ENCODE measurements at regions not wholly inside any gene's neighbourhood (a gene's known extent, or its start where the extent isn't known, plus 50 kb on each side); places are given as distances from the start of the nearest gene placed in this dataset.

DNA sequence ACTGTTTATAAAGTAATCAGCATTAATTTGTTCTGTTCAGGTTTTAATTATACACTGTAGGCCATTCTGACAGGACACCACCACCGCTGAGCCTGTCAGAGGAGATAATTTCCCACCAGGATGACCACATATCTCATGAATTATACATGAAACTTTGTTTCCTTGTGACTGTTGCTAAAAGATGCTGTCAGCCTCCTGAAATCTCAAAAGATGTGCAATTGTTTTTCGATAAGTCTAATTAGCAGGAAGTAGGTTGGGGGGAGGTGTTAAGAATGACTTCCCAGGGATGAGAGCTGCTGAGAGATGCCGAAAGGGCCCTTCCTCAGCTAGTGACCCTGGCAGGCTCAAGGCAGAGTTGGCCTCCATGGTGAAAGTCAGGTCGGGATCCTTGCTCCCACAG, 485.4 kb downstream of the SOX6 start:
- no peaks in the 10 kb centered on the region for H4K20me1 ChIP-seq (ENCODE audit: insufficient read depth)
- no peak for TF ChIP-seq CEBPB (IDR thresholded peaks at IDR 0.05; ENCODE audit: low read depth)
- no peak for TF ChIP-seq EGR1 (IDR thresholded peaks at IDR 0.05; ENCODE audit: low read depth)
- TF ChIP-seq YY1 (IDR thresholded peaks at IDR 0.05; ENCODE audit: extremely low read depth, insufficient replicate concordance, low read depth, low read length): no peak
- TF ChIP-seq SIN3A (IDR thresholded peaks at IDR 0.05; ENCODE audit: low read depth): no peak
- TF ChIP-seq POLR2A (IDR thresholded peaks at IDR 0.05; ENCODE audit: borderline replicate concordance, extremely low read depth, insufficient read depth, insufficient read length): no peak
- TF ChIP-seq EZH2phosphoT487 (IDR thresholded peaks at IDR 0.05; ENCODE audit: borderline replicate concordance): no peak
- TF ChIP-seq, protein P1, sequence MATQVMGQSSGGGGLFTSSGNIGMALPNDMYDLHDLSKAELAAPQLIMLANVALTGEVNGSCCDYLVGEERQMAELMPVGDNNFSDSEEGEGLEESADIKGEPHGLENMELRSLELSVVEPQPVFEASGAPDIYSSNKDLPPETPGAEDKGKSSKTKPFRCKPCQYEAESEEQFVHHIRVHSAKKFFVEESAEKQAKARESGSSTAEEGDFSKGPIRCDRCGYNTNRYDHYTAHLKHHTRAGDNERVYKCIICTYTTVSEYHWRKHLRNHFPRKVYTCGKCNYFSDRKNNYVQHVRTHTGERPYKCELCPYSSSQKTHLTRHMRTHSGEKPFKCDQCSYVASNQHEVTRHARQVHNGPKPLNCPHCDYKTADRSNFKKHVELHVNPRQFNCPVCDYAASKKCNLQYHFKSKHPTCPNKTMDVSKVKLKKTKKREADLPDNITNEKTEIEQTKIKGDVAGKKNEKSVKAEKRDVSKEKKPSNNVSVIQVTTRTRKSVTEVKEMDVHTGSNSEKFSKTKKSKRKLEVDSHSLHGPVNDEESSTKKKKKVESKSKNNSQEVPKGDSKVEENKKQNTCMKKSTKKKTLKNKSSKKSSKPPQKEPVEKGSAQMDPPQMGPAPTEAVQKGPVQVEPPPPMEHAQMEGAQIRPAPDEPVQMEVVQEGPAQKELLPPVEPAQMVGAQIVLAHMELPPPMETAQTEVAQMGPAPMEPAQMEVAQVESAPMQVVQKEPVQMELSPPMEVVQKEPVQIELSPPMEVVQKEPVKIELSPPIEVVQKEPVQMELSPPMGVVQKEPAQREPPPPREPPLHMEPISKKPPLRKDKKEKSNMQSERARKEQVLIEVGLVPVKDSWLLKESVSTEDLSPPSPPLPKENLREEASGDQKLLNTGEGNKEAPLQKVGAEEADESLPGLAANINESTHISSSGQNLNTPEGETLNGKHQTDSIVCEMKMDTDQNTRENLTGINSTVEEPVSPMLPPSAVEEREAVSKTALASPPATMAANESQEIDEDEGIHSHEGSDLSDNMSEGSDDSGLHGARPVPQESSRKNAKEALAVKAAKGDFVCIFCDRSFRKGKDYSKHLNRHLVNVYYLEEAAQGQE (IDR thresholded peaks at IDR 0.05; ENCODE audit: low read depth): no peak
- no peak for TF ChIP-seq TCF7L2 (IDR thresholded peaks at IDR 0.05; ENCODE audit: borderline replicate concordance, extremely low read depth, insufficient read depth, insufficient read length)
- TF ChIP-seq CBX3 (IDR thresholded peaks at IDR 0.05; ENCODE audit: low read depth): no peak
- TF ChIP-seq, protein P2, sequence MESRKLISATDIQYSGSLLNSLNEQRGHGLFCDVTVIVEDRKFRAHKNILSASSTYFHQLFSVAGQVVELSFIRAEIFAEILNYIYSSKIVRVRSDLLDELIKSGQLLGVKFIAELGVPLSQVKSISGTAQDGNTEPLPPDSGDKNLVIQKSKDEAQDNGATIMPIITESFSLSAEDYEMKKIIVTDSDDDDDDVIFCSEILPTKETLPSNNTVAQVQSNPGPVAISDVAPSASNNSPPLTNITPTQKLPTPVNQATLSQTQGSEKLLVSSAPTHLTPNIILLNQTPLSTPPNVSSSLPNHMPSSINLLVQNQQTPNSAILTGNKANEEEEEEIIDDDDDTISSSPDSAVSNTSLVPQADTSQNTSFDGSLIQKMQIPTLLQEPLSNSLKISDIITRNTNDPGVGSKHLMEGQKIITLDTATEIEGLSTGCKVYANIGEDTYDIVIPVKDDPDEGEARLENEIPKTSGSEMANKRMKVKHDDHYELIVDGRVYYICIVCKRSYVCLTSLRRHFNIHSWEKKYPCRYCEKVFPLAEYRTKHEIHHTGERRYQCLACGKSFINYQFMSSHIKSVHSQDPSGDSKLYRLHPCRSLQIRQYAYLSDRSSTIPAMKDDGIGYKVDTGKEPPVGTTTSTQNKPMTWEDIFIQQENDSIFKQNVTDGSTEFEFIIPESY (IDR thresholded peaks at IDR 0.05; ENCODE audit: extremely low read depth, insufficient replicate concordance, low read length): no peak
- no peak for TF ChIP-seq EZH2 (IDR thresholded peaks at IDR 0.05)
- no peak for TF ChIP-seq RAD21 (IDR thresholded peaks at IDR 0.05; ENCODE audit: low read depth)
- CTCF ChIA-PET: no interaction called here
- H3K9ac ChIP-seq (ENCODE audit: low read length): no peak overlapping the region
- H3K9me2 ChIP-seq (ENCODE audit: insufficient read depth): no peaks in the 10 kb centered on the region
- ATAC-seq: no peak
- intact Hi-C loops (cut with micrococcal nuclease): no loop called here
- no peaks in the 10 kb centered on the region for H3K4me1 ChIP-seq (ENCODE audit: control insufficient read depth in 1 of 2, insufficient read depth in 2 of 2, low read length in 2 of 2)
- POLR2A ChIA-PET: no interaction called here
- no peak overlapping the region for H2AFZ ChIP-seq (ENCODE audit: low read depth, low read length, poor library complexity, severe bottlenecking)
- no peak for DNase-seq (ENCODE audit: low read depth, low spot score)
- H3K36me3 ChIP-seq (ENCODE audit: control insufficient read depth in 1 of 2, insufficient read depth in 2 of 2, low read length in 2 of 2): no peaks in the 10 kb centered on the region
- H3K27ac ChIP-seq (ENCODE audit: low read depth, low read length): no peak overlapping the region
- no peak overlapping the region for H3K4me2 ChIP-seq (ENCODE audit: low read length)
- RAD21 ChIA-PET (ENCODE audit: low non-redundant PET in 1 of 2, low total read pairs in 2 of 2, uncharacterized antibody in 2 of 2, unreplicated experiment in 2 of 2): interaction anchor here in 1 of 2 experiments (0.6 kb wide), 1 partner anchor 53 kb away, joined by 7 read pairs; no protein-coding TSS in a partner anchor
- no peaks in the 10 kb centered on the region for H3K79me2 ChIP-seq (ENCODE audit: insufficient read depth, low read length)
- H3K27me3 ChIP-seq (ENCODE audit: insufficient read depth, low read length): peaks cover 14% of the 10 kb centered on the region; the same call in 1 of the 2 replicates
- no peak overlapping the region for H3K4me3 ChIP-seq (replicated peaks in 1 of 2; ENCODE audit: low read depth in 1 of 2, low read length in 2 of 2)
- H3K9me3 ChIP-seq (ENCODE audit: control insufficient read depth in 1 of 2, insufficient read depth in 1 of 2, low read depth in 1 of 2, low read length in 2 of 2): no peaks in the 10 kb centered on the region
- BruUV-seq (replicated peaks): no TSS peak

Measured in HCT116 (cell line).